ENCODE measurements at regions not wholly inside any gene's neighbourhood (a gene's known extent, or its start where the extent isn't known, plus 50 kb on each side); places are given as distances from the start of the nearest gene placed in this dataset.

- TF ChIP-seq ZNF384 (IDR thresholded peaks at IDR 0.05): no peak
- no peak for TF ChIP-seq ARNT (IDR thresholded peaks at IDR 0.05)
- no peak for TF ChIP-seq SP1 (IDR thresholded peaks at IDR 0.05)
- no peak for TF ChIP-seq ELF4 (IDR thresholded peaks at IDR 0.05)
These were observed 1753.7 kb downstream of the RPA4 start for GRCh38 chrX:98637451-98637850.
